K562 (cell line): ENCODE measurements at regions not wholly inside any gene's neighbourhood (a gene's known extent, or its start where the extent isn't known, plus 50 kb on each side); places are given as distances from the start of the nearest gene placed in this dataset.

Experiments used
- ATAC-seq: fragments of 200-7000 bp; cut with Tn5 transposase; 3 replicates; pipeline ENCODE4 v1.9.1; 2020; ENCODE audit warnings: moderate library complexity
- BruUV-seq: library from RNA; stranded (reverse); fragments of 400-500 nt; replicated peaks from 2 replicates; lab custom pipeline; 2021; lab: Mats Ljungman, UMichigan
- CTCF ChIA-PET: fragments of 300-600 bp; formaldehyde crosslinking; extraction: SDS; loops from one replicate; lab custom pipeline; 2021; ENCODE audit warnings: low intra/inter-chr PET ratio; lab: Yijun Ruan, JAX
- POLR2A ChIA-PET: fragments of 300-600, 350-650 bp; sonication (Branson Sonifier 250); formaldehyde crosslinking; extraction: SDS; loops from one replicate; lab custom pipeline; 2021; ENCODE audit warnings: antibody characterized with exemption, inconsistent platforms; lab: Yijun Ruan, JAX
- DNase-seq, 4 experiments: peaks; one replicate each; pipeline versions ENCODE4 v3.0.0 to v3.0.0-alpha.2; 2011 to 2018; ENCODE audit warnings: low spot score in 3 of 4, mixed read lengths in 3 of 4; ENCODE audit errors: extremely low read depth in 1 of 4
- FAIRE-seq: peaks from 2 replicates; lab custom pipeline; 2011; peaks lifted over from hg19 to GRCh38; lab: Jason Lieb, UNC
- H2AFZ ChIP-seq: 2 replicates; pipeline ENCODE4 v1.6.0; 2011; ENCODE audit warnings: low read depth, low read length, control low read depth, inconsistent platforms
- H3K27ac ChIP-seq: fragments of 200-600 bp; 3 replicates; pipeline ENCODE4 v1.8.0; 2011; ENCODE audit warnings: low read depth, mild to moderate bottlenecking, control low read depth, inconsistent platforms, low read length, moderate library complexity, mixed read lengths; ENCODE audit errors: extremely low read depth
- H3K27me3 ChIP-seq, 2 experiments: fragments of 300-600 bp in 1 of 2; 2 replicates in 1 of 2; 3 replicates in 1 of 2; pipeline versions ENCODE4 v1.6.0 to v1.8.0; 2011; ENCODE audit warnings: inconsistent platforms in 2 of 2, low read length in 2 of 2, mild to moderate bottlenecking in 1 of 2, mixed read lengths in 1 of 2, moderate library complexity in 1 of 2; ENCODE audit not compliant: control insufficient read depth in 2 of 2, insufficient read depth in 2 of 2
- H3K36me3 ChIP-seq: fragments of 300-600 bp; 3 replicates; pipeline ENCODE4 v1.8.0; 2011; ENCODE audit warnings: mild to moderate bottlenecking, low read length, inconsistent platforms; ENCODE audit not compliant: control insufficient read depth, insufficient read depth
- H3K4me1 ChIP-seq, 2 experiments: fragments of 200-600 bp in 1 of 2; replicated peaks in 1 of 2; 2 replicates in 1 of 2; 3 replicates in 1 of 2; pipeline versions ENCODE4 v1.5.1 to v1.8.0; 2011; ENCODE audit warnings: inconsistent platforms in 2 of 2, low read length in 2 of 2, mild to moderate bottlenecking in 1 of 2, mixed read lengths in 1 of 2, moderate library complexity in 1 of 2; ENCODE audit not compliant: control insufficient read depth in 2 of 2, insufficient read depth in 2 of 2
- H3K4me2 ChIP-seq: 2 replicates; pipeline ENCODE4 v1.6.1; 2011; ENCODE audit warnings: low read length, control low read depth, inconsistent platforms, mixed read lengths; ENCODE audit not compliant: insufficient read depth
- H3K4me3 ChIP-seq: fragments of 200-600 bp; sonication (generic), shearing (Covaris generic); 2 replicates; pipeline ENCODE4 v1.5.1; 2016; ENCODE audit warnings: control low read depth, inconsistent platforms
- H3K79me2 ChIP-seq: fragments of 200-600 bp; 3 replicates; pipeline ENCODE4 v1.8.0; 2011; ENCODE audit warnings: low read length, inconsistent platforms; ENCODE audit not compliant: control insufficient read depth, insufficient read depth
- H3K9ac ChIP-seq, 2 experiments: 2 replicates each; pipeline versions ENCODE4 v1.6.0 to v1.6.1; 2011; ENCODE audit warnings: low read depth in 2 of 2, low read length in 2 of 2, control low read depth in 1 of 2, inconsistent platforms in 1 of 2, mild to moderate bottlenecking in 1 of 2, mixed read lengths in 1 of 2; ENCODE audit not compliant: insufficient read depth in 1 of 2
- H3K9me1 ChIP-seq: one replicate; pipeline ENCODE4 v1.6.0; 2011; ENCODE audit warnings: inconsistent platforms, mild to moderate bottlenecking, low read length, moderate library complexity; ENCODE audit not compliant: control insufficient read depth, insufficient read depth
- H3K9me3 ChIP-seq: replicated peaks from 2 replicates; pipeline ENCODE4 v1.5.1; 2011; ENCODE audit warnings: low read depth, low read length, inconsistent platforms; ENCODE audit not compliant: control insufficient read depth, insufficient read depth
- H4K20me1 ChIP-seq: replicated peaks from 2 replicates; pipeline ENCODE4 v1.6.1; 2011; ENCODE audit warnings: low read length, inconsistent platforms, mixed read lengths; ENCODE audit not compliant: control insufficient read depth, insufficient read depth
- ESRRB ChIP-seq: fragments of 250-450 bp; sonication (Bioruptor Pico); IDR thresholded peaks from 2 replicates; pipeline ENCODE4 v1.5.0; 2020; ENCODE audit warnings: mild to moderate bottlenecking, moderate library complexity, borderline replicate concordance
- GABPB2 ChIP-seq: fragments of 250-450 bp; sonication (Bioruptor Pico); conservative IDR thresholded peaks from 2 replicates; pipeline ENCODE4 v1.5.1; 2021; ENCODE audit warnings: mild to moderate bottlenecking
- RAD51 ChIP-seq: fragments of 450-650 bp; IDR thresholded peaks from 2 replicates; pipeline ENCODE4 v1.7.1; 2016; ENCODE audit warnings: low read depth, mild to moderate bottlenecking, borderline replicate concordance
- RBM25 ChIP-seq: fragments of 200-400 bp; formaldehyde crosslinking; IDR thresholded peaks from 2 replicates; pipeline ENCODE4 v1.6.1; 2018; ENCODE audit warnings: low read length, low read depth, moderate library complexity; ENCODE audit not compliant: severe bottlenecking
- SIN3A ChIP-seq, 2 experiments: fragments of 150-350 bp in 1 of 2; IDR thresholded peaks; 2 replicates each; pipeline ENCODE4 v1.6.1; 2011 to 2016; ENCODE audit warnings: borderline replicate concordance in 2 of 2, low read depth in 2 of 2, low read length in 2 of 2, mild to moderate bottlenecking in 2 of 2, moderate library complexity in 2 of 2; ENCODE audit not compliant: control insufficient read depth in 1 of 2
- ZNF184 ChIP-seq: sonication (generic); formaldehyde crosslinking; IDR thresholded peaks from 2 replicates; pipeline ENCODE4 v1.5.0; 2020; ENCODE audit warnings: missing genetic modification reagents
- ZNF217 ChIP-seq: sonication (generic); formaldehyde crosslinking; IDR thresholded peaks from 2 replicates; pipeline ENCODE4 v1.8.0; 2022; ENCODE audit warnings: mild to moderate bottlenecking, missing genetic modification reagents
- ZNF77 ChIP-seq: fragments of 250-450 bp; sonication (Bioruptor Pico); IDR thresholded peaks from 2 replicates; pipeline ENCODE4 v1.5.0; 2020
- WGBS: fragments of 100-300 bp; shearing (Covaris generic); methylation state at CpG from one replicate; pipeline ENCODE4 v1.1.6; 2016; ENCODE audit warnings: low coverage, mixed read lengths; ENCODE audit not compliant: insufficient coverage; ENCODE audit errors: missing lambda C conversion rate; 5-methylcytosine and 5-hydroxymethylcytosine counted together
- in situ Hi-C: fragments of 300-500 bp; cut with MboI; formaldehyde crosslinking; loops from 4 replicates; pipeline ENCODE4 v1.15.0; 2018; ENCODE audit warnings: inconsistent platforms, mixed read lengths
- intact Hi-C: fragments of 100-400 bp; cut with micrococcal nuclease; formaldehyde crosslinking; loops from 2 replicates; pipeline ENCODE4 v1.14.2; 2022

GRCh38 chr2:23235736-23236135, 149.2 kb upstream of the KLHL29 start:
- under 1% methylated on average over 6 of the region's 6 CpGs for WGBS
- no peaks in the 10 kb centered on the region for H4K20me1 ChIP-seq
- H3K9me3 ChIP-seq: no peaks in the 10 kb centered on the region
- H3K79me2 ChIP-seq: no peaks in the 10 kb centered on the region
- H3K4me1 ChIP-seq: no peaks in the 10 kb centered on the region
- no peaks in the 10 kb centered on the region; a peak in 1 of 5 replicates for H3K27me3 ChIP-seq
- DNase-seq: no peak
- H3K9ac ChIP-seq: no peak overlapping the region
- H2AFZ ChIP-seq: no peak overlapping the region
- ATAC-seq: no peak
- no TSS peak for BruUV-seq
- TF ChIP-seq ESRRB (CRISPR knock-in tag): no peak
- TF ChIP-seq ZNF77 (CRISPR knock-in tag): no peak
- TF ChIP-seq RAD51: no peak
- no peak for TF ChIP-seq SIN3A (IDR thresholded peaks at IDR 0.05; ENCODE audit: borderline replicate concordance in 2 of 2, control insufficient read depth in 1 of 2, low read depth in 2 of 2, low read length in 2 of 2)
- TF ChIP-seq RBM25: no peak
- TF ChIP-seq GABPB2 (CRISPR knock-in tag): no peak
- no peak for TF ChIP-seq ZNF184 (CRISPR knock-in tag)
- no peak for TF ChIP-seq ZNF217 (CRISPR knock-in tag)
- in situ Hi-C loops: no loop called here
- H3K4me3 ChIP-seq: no peak overlapping the region
- intact Hi-C loops: no loop called here
- FAIRE-seq: no peak
- POLR2A ChIA-PET: no interaction called here
- CTCF ChIA-PET: no interaction called here
- no peaks in the 10 kb centered on the region for H3K9me1 ChIP-seq
- no peak overlapping the region for H3K4me2 ChIP-seq
- H3K27ac ChIP-seq: no peak overlapping the region
- no peaks in the 10 kb centered on the region for H3K36me3 ChIP-seq
